PC-9 (cell line): ENCODE measurements at regions not wholly inside any gene's neighbourhood (a gene's known extent, or its start where the extent isn't known, plus 50 kb on each side); places are given as distances from the start of the nearest gene placed in this dataset.

Source experiments
- BruUV-seq: library from RNA; stranded (reverse); fragments of 400-500 nt; replicated peaks from 2 replicates; lab custom pipeline; 2021; lab: Mats Ljungman, UMichigan
- CTCF ChIA-PET: fragments of 300-600 bp; sonication (Branson Sonifier 250); formaldehyde crosslinking; loops from one replicate; lab custom pipeline; 2022; ENCODE audit warnings: antibody characterized with exemption; lab: Charles Lee
- POLR2A ChIA-PET: fragments of 300-600 bp; sonication (Branson Sonifier 250); formaldehyde crosslinking; loops from one replicate; lab custom pipeline; 2022; ENCODE audit warnings: antibody characterized with exemption; ENCODE audit not compliant: unreplicated experiment; lab: Charles Lee
- DNase-seq, 2 experiments: peaks; one replicate each; pipeline versions ENCODE4 v3.0.0 to v3.0.0-alpha.2; 2015 to 2022; ENCODE audit warnings: mixed read lengths in 1 of 2
- H2AFZ ChIP-seq: fragments of 200-600 bp; sonication (generic); 2 replicates; pipeline ENCODE4 v1.8.1; 2017; ENCODE audit warnings: antibody characterized with exemption
- H3F3A ChIP-seq: fragments of 200-600 bp; sonication (generic); 2 replicates; pipeline ENCODE4 v1.8.1; 2017; ENCODE audit warnings: antibody characterized with exemption, mild to moderate bottlenecking, low read depth; ENCODE audit not compliant: insufficient read depth
- H3K27ac ChIP-seq: fragments of 200-600 bp; sonication (generic); 2 replicates; pipeline ENCODE4 v1.6.1; 2016; ENCODE audit warnings: mixed run types
- H3K27me3 ChIP-seq: fragments of 200-600 bp; sonication (generic); 2 replicates; pipeline ENCODE4 v1.6.1; 2016; ENCODE audit warnings: low read depth, mixed run types; ENCODE audit not compliant: insufficient read depth
- H3K36me3 ChIP-seq: fragments of 200-600 bp; sonication (generic); 2 replicates; pipeline ENCODE4 v1.6.1; 2016; ENCODE audit warnings: low read depth, mixed run types
- H3K4me1 ChIP-seq: fragments of 200-600 bp; sonication (generic); replicated peaks from 2 replicates; pipeline ENCODE4 v1.6.1; 2016; ENCODE audit warnings: mixed run types; ENCODE audit not compliant: insufficient read depth
- H3K4me2 ChIP-seq: fragments of 200-600 bp; sonication (generic); 2 replicates; pipeline ENCODE4 v1.6.1; 2017; ENCODE audit warnings: mixed run types
- H3K4me3 ChIP-seq: fragments of 200-600 bp; sonication (generic); 2 replicates; pipeline ENCODE4 v1.6.1; 2016; ENCODE audit warnings: mixed run types
- H3K79me2 ChIP-seq: fragments of 200-600 bp; sonication (generic); 2 replicates; pipeline ENCODE4 v1.6.1; 2017; ENCODE audit warnings: low read depth, mixed run types
- H3K9me2 ChIP-seq: fragments of 200-600 bp; sonication (generic); 2 replicates; pipeline ENCODE4 v1.8.1; 2017; ENCODE audit warnings: mild to moderate bottlenecking; ENCODE audit not compliant: insufficient read depth
- H3K9me3 ChIP-seq: fragments of 200-600 bp; sonication (generic); 2 replicates; pipeline ENCODE4 v1.8.1; 2016; ENCODE audit warnings: low read depth; ENCODE audit not compliant: insufficient read depth
- H4K20me1 ChIP-seq: fragments of 200-600 bp; sonication (generic); 2 replicates; pipeline ENCODE4 v1.8.1; 2017; ENCODE audit not compliant: insufficient read depth
- EZH2 ChIP-seq: fragments of 200-600 bp; sonication (generic); IDR thresholded peaks from 2 replicates; pipeline ENCODE4 v1.8.0; 2017; ENCODE audit warnings: antibody characterized with exemption, low read depth
- intact Hi-C: fragments of 100-400 bp; cut with micrococcal nuclease; formaldehyde crosslinking; loops from one replicate; pipeline ENCODE4 v1.10.0; 2022; ENCODE audit not compliant: unreplicated experiment
- TF ChIP-seq, protein P1 (sequence below): fragments of 200-600 bp; sonication (generic); conservative IDR thresholded peaks from 2 replicates; pipeline ENCODE4 v1.6.1; 2017; ENCODE audit warnings: mixed run types, antibody characterized with exemption, mild to moderate bottlenecking, moderate library complexity

DNA sequence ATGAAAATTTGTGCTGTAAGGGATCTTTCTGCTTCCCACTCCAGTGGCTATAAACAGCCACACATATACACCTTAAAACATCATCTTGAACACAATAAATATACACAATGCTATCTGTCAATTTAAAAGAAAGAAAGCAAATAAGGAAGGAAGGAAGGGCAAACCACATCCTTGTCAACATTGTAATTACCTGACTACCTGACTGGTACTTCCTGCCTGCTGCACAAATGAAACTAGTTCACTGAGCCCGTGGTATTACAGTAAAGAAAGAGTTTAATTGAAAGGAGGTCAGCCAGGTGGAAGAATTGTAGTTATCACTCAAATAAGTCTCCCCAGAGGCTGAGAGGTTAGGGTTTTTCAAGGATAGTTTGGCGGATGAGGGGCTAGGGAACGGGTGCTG lies 344.4 kb upstream of the ASIC2 start:
- CTCF ChIA-PET, result no interaction called here
- Histone ChIP-seq H4K20me1 (no peaks in the 10 kb centered on the region), H3K4me1 (no peaks in the 10 kb centered on the region), H3K4me3 (no peak overlapping the region), H3K27ac (no peak overlapping the region), H3K36me3 (no peaks in the 10 kb centered on the region), H3K27me3 (peaks cover 8% of the 10 kb centered on the region; the same call in 1 of the 2 replicates), H3K9me2 (no peaks in the 10 kb centered on the region), H2AFZ (no peak overlapping the region), H3K79me2 (no peaks in the 10 kb centered on the region), H3K4me2 (no peak overlapping the region), H3K9me3 (no peaks in the 10 kb centered on the region), H3F3A (no peaks in the 10 kb centered on the region)
- BruUV-seq, result no TSS peak
- intact Hi-C loops, result no loop called here
- DNase-seq, result no peak
- POLR2A ChIA-PET, result no interaction called here
- TF ChIP-seq, protein P1, sequence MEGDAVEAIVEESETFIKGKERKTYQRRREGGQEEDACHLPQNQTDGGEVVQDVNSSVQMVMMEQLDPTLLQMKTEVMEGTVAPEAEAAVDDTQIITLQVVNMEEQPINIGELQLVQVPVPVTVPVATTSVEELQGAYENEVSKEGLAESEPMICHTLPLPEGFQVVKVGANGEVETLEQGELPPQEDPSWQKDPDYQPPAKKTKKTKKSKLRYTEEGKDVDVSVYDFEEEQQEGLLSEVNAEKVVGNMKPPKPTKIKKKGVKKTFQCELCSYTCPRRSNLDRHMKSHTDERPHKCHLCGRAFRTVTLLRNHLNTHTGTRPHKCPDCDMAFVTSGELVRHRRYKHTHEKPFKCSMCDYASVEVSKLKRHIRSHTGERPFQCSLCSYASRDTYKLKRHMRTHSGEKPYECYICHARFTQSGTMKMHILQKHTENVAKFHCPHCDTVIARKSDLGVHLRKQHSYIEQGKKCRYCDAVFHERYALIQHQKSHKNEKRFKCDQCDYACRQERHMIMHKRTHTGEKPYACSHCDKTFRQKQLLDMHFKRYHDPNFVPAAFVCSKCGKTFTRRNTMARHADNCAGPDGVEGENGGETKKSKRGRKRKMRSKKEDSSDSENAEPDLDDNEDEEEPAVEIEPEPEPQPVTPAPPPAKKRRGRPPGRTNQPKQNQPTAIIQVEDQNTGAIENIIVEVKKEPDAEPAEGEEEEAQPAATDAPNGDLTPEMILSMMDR, result no peak
- TF ChIP-seq EZH2, result no peak

DNA sequence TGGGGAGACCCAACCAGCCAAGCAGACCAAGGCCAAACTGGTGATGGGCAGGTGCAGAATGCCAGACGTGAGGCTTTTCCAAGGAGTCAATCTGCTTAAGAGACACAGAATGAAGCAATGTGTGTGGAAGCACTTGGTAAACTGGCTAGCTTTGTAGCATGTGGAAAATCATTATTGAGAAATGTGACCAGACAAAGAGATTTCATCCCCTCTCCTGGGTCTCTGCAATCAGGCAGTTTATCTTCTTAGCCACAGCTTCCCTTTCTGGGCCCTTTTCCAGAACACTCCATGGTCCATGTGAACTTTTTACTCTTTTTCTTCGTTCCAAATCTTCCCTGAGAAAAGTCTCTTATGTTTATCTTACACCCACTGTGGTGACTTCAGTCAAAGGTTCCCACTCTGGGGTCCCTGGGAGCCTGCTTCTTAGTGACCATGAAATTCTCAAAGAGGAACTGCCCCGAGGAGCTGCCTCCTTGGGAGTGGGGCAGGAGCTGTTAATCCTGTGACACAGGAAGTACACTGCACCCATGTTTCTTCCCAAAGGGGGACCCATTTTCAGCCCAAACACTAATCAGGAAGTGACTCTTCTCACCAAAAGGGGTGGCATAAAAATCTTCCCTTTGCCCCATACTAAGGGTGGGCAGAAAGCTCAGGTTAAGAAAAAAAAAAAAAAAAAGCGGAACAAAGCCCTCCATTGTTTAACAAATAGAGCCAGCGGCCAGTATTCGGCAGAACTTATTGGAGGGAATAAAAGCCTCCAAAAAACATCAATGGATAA lies 346.2 kb upstream of the ASIC2 start:
- POLR2A ChIA-PET, result no interaction called here
- CTCF ChIA-PET, result no interaction called here
- Histone ChIP-seq H2AFZ (no peak overlapping the region), H3K27ac (no peak overlapping the region), H3K9me3 (no peaks in the 10 kb centered on the region), H3K9me2 (no peaks in the 10 kb centered on the region), H3K4me1 (no peaks in the 10 kb centered on the region), H3K79me2 (no peaks in the 10 kb centered on the region), H3K4me2 (no peak overlapping the region), H3F3A (no peaks in the 10 kb centered on the region), H3K27me3 (peaks cover 12% of the 10 kb centered on the region; the same call in 1 of the 2 replicates), H4K20me1 (no peaks in the 10 kb centered on the region), H3K36me3 (no peaks in the 10 kb centered on the region), H3K4me3 (no peak overlapping the region)
- BruUV-seq, result no TSS peak
- DNase-seq, result no peak
- no peak for TF ChIP-seq EZH2
- intact Hi-C loops, result no loop called here

GRCh38 chr17:33640629-33641028 lies 347.5 kb upstream of the ASIC2 start:
- H3K36me3 ChIP-seq, result no peaks in the 10 kb centered on the region
- DNase-seq, result no peak
- no TSS peak for BruUV-seq

More at GRCh38 chr17:33640629-33641028, 347.5 kb upstream of the ASIC2 start:
- intact Hi-C loops, result loop anchor here (5.0 kb wide), 1 partner anchor 112 kb away; no protein-coding TSS in a partner anchor
- Histone ChIP-seq H3K4me1 (no peaks in the 10 kb centered on the region), H2AFZ (no peak overlapping the region), H3K4me2 (no peak overlapping the region), H3K79me2 (no peaks in the 10 kb centered on the region), H4K20me1 (no peaks in the 10 kb centered on the region), H3K9me3 (no peaks in the 10 kb centered on the region), H3K9me2 (no peaks in the 10 kb centered on the region), H3F3A (no peaks in the 10 kb centered on the region), H3K27me3 (0 out of 2 replicates have a peak, but pooled peaks cover 11% of the 10 kb centered on the region), H3K4me3 (no peak overlapping the region), H3K27ac (no peak overlapping the region)
- CTCF ChIA-PET, result no interaction called here
- POLR2A ChIA-PET, result no interaction called here
- TF ChIP-seq EZH2, result no peak
- TF ChIP-seq, protein P1, result no peak
